Keratinocyte (primary cell): ENCODE measurements at regions not wholly inside any gene's neighbourhood (a gene's known extent, or its start where the extent isn't known, plus 50 kb on each side); places are given as distances from the start of the nearest gene placed in this dataset.

ENCODE experiments used
- EZH2 ChIP-seq: IDR thresholded peaks from one replicate; pipeline ENCODE4 v1.6.1; 2012; ENCODE audit warnings: inconsistent platforms, mild to moderate bottlenecking, low read length, moderate library complexity
- TF ChIP-seq, protein P1 (sequence below), 3 experiments: IDR thresholded peaks in 1 of 3; conservative IDR thresholded peaks in 1 of 3; optimal IDR thresholded peaks in 1 of 3; 2 replicates in 2 of 3; 3 replicates in 1 of 3; pipeline versions ENCODE3 to v1.5.1; 2011; ENCODE audit warnings: low read length in 3 of 3, mild to moderate bottlenecking in 3 of 3, moderate library complexity in 2 of 3, control low read depth in 1 of 3, inconsistent platforms in 1 of 3; ENCODE audit not compliant: insufficient read depth in 2 of 3; ENCODE audit errors: extremely low read depth in 1 of 3

DNA sequence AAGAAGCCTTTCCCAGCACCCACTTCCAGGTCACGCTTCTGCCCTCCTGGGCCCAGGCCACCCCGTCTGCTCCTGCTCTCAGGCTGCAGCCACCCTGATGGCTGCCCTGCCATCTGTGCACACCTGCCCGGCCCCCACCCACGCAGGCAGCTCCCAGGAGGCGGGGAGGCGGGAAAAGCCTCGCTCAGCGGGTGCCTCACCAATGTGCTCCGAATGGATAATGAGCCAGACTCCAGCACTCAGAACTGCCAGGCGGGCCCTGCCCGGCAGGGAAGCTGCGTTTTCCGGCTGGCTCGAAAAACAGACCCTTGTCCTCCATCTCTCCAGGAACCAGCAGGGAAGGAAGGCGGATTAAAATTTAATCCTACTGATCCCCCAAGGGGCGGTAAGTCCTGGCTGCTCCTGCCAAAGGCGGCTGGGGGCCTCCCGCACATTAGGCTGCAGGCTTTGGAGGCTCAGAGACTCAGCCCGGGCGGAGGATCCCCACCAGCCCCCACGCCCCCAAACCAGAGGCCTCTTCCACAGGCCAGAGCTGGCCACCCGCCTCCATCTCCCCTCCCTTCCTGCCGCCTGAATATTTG lies 104.0 kb downstream of the NCOR2 start:
- TF ChIP-seq, protein P1, sequence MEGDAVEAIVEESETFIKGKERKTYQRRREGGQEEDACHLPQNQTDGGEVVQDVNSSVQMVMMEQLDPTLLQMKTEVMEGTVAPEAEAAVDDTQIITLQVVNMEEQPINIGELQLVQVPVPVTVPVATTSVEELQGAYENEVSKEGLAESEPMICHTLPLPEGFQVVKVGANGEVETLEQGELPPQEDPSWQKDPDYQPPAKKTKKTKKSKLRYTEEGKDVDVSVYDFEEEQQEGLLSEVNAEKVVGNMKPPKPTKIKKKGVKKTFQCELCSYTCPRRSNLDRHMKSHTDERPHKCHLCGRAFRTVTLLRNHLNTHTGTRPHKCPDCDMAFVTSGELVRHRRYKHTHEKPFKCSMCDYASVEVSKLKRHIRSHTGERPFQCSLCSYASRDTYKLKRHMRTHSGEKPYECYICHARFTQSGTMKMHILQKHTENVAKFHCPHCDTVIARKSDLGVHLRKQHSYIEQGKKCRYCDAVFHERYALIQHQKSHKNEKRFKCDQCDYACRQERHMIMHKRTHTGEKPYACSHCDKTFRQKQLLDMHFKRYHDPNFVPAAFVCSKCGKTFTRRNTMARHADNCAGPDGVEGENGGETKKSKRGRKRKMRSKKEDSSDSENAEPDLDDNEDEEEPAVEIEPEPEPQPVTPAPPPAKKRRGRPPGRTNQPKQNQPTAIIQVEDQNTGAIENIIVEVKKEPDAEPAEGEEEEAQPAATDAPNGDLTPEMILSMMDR (optimal IDR thresholded peaks at IDR 0.05 in 1 of 3, IDR thresholded peaks at IDR 0.05 in 1 of 3, conservative IDR thresholded peaks at IDR 0.05 in 1 of 3; ENCODE audit: extremely low read depth in 1 of 3, insufficient read depth in 2 of 3, low read length in 3 of 3): no peak
- TF ChIP-seq EZH2: no peak
